ENCODE measurements at regions not wholly inside any gene's neighbourhood (a gene's known extent, or its start where the extent isn't known, plus 50 kb on each side); places are given as distances from the start of the nearest gene placed in this dataset.

DNA sequence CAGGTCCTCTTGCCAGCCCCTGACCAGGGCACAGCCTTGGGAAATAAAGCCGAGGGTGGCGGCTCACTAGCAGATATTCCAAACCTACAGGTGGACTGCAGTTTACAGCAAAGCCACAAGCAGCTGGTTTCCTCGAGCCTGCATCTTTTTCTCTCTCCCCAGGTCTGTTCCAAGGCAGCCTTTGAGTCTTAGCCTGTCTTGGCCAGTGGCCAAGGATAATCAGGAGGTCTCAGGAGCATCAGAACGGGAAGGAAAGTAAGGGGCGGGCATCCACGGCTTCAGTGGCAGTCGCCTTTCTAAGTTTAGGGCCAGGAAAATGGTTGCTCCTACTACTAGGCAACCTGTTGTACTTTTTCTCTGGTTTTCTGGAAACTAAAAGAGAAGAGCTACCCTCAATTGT, 219.7 kb upstream of the ZMIZ1 start:
- TF ChIP-seq, protein P1, sequence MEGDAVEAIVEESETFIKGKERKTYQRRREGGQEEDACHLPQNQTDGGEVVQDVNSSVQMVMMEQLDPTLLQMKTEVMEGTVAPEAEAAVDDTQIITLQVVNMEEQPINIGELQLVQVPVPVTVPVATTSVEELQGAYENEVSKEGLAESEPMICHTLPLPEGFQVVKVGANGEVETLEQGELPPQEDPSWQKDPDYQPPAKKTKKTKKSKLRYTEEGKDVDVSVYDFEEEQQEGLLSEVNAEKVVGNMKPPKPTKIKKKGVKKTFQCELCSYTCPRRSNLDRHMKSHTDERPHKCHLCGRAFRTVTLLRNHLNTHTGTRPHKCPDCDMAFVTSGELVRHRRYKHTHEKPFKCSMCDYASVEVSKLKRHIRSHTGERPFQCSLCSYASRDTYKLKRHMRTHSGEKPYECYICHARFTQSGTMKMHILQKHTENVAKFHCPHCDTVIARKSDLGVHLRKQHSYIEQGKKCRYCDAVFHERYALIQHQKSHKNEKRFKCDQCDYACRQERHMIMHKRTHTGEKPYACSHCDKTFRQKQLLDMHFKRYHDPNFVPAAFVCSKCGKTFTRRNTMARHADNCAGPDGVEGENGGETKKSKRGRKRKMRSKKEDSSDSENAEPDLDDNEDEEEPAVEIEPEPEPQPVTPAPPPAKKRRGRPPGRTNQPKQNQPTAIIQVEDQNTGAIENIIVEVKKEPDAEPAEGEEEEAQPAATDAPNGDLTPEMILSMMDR (IDR thresholded peaks at IDR 0.05) = no peak
- no peak for TF ChIP-seq POLR2A (IDR thresholded peaks at IDR 0.05)

Measured in right lobe of liver (tissue), 4 donors.